ENCODE measurements at regions not wholly inside any gene's neighbourhood (a gene's known extent, or its start where the extent isn't known, plus 50 kb on each side); places are given as distances from the start of the nearest gene placed in this dataset.

DNA sequence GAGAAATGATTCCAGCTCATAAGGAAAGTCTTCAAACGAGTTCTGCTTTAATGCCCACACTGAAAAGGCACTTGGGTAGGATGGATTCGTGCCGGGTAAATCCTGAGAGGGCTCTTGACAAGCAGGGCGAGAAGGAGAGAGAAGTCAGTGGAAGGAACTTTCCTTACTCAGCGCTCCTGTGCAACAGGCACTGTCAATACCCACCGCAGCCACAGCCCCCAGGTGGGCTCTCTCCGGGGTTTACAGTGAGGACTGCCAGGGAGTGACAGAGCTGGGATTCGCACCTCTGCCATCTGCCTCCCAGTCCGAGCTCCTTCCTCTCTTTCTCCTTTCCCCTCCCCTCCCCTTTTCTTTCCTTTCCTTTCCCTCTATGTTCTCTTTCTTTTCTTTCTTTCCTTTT lies 118.7 kb downstream of the BEGAIN start:
- intact Hi-C loops (cut with micrococcal nuclease): no loop called here
- Histone ChIP-seq H3K9ac (ENCODE audit: low read length) (no peak overlapping the region), H3K36me3 (ENCODE audit: control insufficient read depth in 1 of 2, insufficient read depth in 2 of 2, low read length in 2 of 2) (no peaks in the 10 kb centered on the region), H3K9me3 (ENCODE audit: control insufficient read depth in 1 of 2, insufficient read depth in 1 of 2, low read depth in 1 of 2, low read length in 2 of 2) (no peaks in the 10 kb centered on the region), H3K4me3 (replicated peaks in 1 of 2; ENCODE audit: low read depth in 1 of 2, low read length in 2 of 2) (no peak overlapping the region), H4K20me1 (ENCODE audit: insufficient read depth) (no peaks in the 10 kb centered on the region), H2AFZ (ENCODE audit: low read depth, low read length, poor library complexity, severe bottlenecking) (no peak overlapping the region), H3K4me1 (ENCODE audit: control insufficient read depth in 1 of 2, insufficient read depth in 2 of 2, low read length in 2 of 2) (peaks cover 29 to 34% of the 10 kb centered on the region in 2 experiments), H3K4me2 (ENCODE audit: low read length) (no peak overlapping the region), H3K79me2 (ENCODE audit: insufficient read depth, low read length) (no peaks in the 10 kb centered on the region), H3K27me3 (ENCODE audit: insufficient read depth, low read length) (peaks cover 21% of the 10 kb centered on the region; the same call in 1 of the 2 replicates), H3K9me2 (ENCODE audit: insufficient read depth) (no peaks in the 10 kb centered on the region), H3K27ac (ENCODE audit: low read depth, low read length) (no peak overlapping the region)
- ChIA-PET POLR2A (interaction anchor here (0.6 kb wide), 1 partner anchor 349 kb away, joined by 6 read pairs; no protein-coding TSS in a partner anchor), RAD21 (ENCODE audit: low non-redundant PET in 1 of 2, low total read pairs in 2 of 2, uncharacterized antibody in 2 of 2, unreplicated experiment in 2 of 2) (no interaction called here), CTCF (interaction anchor here (1.4 kb wide), 1 partner anchor 9 kb away, joined by 3 read pairs; no protein-coding TSS in a partner anchor)
- no peak for TF ChIP-seq ZNF274 (IDR thresholded peaks at IDR 0.05; ENCODE audit: low read depth, low read length)
- TF ChIP-seq ZFX (IDR thresholded peaks at IDR 0.05): no peak
- TF ChIP-seq, protein P1, sequence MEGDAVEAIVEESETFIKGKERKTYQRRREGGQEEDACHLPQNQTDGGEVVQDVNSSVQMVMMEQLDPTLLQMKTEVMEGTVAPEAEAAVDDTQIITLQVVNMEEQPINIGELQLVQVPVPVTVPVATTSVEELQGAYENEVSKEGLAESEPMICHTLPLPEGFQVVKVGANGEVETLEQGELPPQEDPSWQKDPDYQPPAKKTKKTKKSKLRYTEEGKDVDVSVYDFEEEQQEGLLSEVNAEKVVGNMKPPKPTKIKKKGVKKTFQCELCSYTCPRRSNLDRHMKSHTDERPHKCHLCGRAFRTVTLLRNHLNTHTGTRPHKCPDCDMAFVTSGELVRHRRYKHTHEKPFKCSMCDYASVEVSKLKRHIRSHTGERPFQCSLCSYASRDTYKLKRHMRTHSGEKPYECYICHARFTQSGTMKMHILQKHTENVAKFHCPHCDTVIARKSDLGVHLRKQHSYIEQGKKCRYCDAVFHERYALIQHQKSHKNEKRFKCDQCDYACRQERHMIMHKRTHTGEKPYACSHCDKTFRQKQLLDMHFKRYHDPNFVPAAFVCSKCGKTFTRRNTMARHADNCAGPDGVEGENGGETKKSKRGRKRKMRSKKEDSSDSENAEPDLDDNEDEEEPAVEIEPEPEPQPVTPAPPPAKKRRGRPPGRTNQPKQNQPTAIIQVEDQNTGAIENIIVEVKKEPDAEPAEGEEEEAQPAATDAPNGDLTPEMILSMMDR (IDR thresholded peaks at IDR 0.05 in 2 of 3, conservative IDR thresholded peaks at IDR 0.05 in 1 of 3; ENCODE audit: borderline replicate concordance in 1 of 3, insufficient read depth in 1 of 3, low read depth in 2 of 3, low read length in 2 of 3): no peak
- TF ChIP-seq EZH2 (IDR thresholded peaks at IDR 0.05): no peak
- TF ChIP-seq SP1 (IDR thresholded peaks at IDR 0.05; ENCODE audit: low read depth): no peak
- no peak for TF ChIP-seq CBX3 (IDR thresholded peaks at IDR 0.05; ENCODE audit: low read depth)
- no peak for TF ChIP-seq EZH2phosphoT487 (IDR thresholded peaks at IDR 0.05; ENCODE audit: borderline replicate concordance)
- TF ChIP-seq ELF1 (IDR thresholded peaks at IDR 0.05; ENCODE audit: borderline replicate concordance, low read depth): no peak
- TF ChIP-seq TCF7L2 (IDR thresholded peaks at IDR 0.05; ENCODE audit: borderline replicate concordance, extremely low read depth, insufficient read depth, insufficient read length): no peak
- TF ChIP-seq POLR2A (IDR thresholded peaks at IDR 0.05; ENCODE audit: borderline replicate concordance, extremely low read depth, insufficient read depth, insufficient read length): no peak
- TF ChIP-seq, protein P2, sequence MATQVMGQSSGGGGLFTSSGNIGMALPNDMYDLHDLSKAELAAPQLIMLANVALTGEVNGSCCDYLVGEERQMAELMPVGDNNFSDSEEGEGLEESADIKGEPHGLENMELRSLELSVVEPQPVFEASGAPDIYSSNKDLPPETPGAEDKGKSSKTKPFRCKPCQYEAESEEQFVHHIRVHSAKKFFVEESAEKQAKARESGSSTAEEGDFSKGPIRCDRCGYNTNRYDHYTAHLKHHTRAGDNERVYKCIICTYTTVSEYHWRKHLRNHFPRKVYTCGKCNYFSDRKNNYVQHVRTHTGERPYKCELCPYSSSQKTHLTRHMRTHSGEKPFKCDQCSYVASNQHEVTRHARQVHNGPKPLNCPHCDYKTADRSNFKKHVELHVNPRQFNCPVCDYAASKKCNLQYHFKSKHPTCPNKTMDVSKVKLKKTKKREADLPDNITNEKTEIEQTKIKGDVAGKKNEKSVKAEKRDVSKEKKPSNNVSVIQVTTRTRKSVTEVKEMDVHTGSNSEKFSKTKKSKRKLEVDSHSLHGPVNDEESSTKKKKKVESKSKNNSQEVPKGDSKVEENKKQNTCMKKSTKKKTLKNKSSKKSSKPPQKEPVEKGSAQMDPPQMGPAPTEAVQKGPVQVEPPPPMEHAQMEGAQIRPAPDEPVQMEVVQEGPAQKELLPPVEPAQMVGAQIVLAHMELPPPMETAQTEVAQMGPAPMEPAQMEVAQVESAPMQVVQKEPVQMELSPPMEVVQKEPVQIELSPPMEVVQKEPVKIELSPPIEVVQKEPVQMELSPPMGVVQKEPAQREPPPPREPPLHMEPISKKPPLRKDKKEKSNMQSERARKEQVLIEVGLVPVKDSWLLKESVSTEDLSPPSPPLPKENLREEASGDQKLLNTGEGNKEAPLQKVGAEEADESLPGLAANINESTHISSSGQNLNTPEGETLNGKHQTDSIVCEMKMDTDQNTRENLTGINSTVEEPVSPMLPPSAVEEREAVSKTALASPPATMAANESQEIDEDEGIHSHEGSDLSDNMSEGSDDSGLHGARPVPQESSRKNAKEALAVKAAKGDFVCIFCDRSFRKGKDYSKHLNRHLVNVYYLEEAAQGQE (IDR thresholded peaks at IDR 0.05; ENCODE audit: low read depth): no peak
- no peak for TF ChIP-seq CEBPB (IDR thresholded peaks at IDR 0.05; ENCODE audit: low read depth)
- TF ChIP-seq, protein P3, sequence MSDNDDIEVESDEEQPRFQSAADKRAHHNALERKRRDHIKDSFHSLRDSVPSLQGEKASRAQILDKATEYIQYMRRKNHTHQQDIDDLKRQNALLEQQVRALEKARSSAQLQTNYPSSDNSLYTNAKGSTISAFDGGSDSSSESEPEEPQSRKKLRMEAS (IDR thresholded peaks at IDR 0.05): no peak
- no peak for TF ChIP-seq EGR1 (IDR thresholded peaks at IDR 0.05; ENCODE audit: low read depth)
- no peak for TF ChIP-seq RAD21 (IDR thresholded peaks at IDR 0.05; ENCODE audit: low read depth)
- TF ChIP-seq, protein P4, sequence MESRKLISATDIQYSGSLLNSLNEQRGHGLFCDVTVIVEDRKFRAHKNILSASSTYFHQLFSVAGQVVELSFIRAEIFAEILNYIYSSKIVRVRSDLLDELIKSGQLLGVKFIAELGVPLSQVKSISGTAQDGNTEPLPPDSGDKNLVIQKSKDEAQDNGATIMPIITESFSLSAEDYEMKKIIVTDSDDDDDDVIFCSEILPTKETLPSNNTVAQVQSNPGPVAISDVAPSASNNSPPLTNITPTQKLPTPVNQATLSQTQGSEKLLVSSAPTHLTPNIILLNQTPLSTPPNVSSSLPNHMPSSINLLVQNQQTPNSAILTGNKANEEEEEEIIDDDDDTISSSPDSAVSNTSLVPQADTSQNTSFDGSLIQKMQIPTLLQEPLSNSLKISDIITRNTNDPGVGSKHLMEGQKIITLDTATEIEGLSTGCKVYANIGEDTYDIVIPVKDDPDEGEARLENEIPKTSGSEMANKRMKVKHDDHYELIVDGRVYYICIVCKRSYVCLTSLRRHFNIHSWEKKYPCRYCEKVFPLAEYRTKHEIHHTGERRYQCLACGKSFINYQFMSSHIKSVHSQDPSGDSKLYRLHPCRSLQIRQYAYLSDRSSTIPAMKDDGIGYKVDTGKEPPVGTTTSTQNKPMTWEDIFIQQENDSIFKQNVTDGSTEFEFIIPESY (IDR thresholded peaks at IDR 0.05; ENCODE audit: extremely low read depth, insufficient replicate concordance, low read length): no peak
- no peak for TF ChIP-seq SRF (IDR thresholded peaks at IDR 0.05; ENCODE audit: low read depth)
- TF ChIP-seq, protein P5, sequence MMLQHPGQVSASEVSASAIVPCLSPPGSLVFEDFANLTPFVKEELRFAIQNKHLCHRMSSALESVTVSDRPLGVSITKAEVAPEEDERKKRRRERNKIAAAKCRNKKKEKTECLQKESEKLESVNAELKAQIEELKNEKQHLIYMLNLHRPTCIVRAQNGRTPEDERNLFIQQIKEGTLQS (IDR thresholded peaks at IDR 0.05): no peak
- TF ChIP-seq POLR2AphosphoS5 (IDR thresholded peaks at IDR 0.05; ENCODE audit: low read depth, low read length): no peak
- TF ChIP-seq YY1 (IDR thresholded peaks at IDR 0.05; ENCODE audit: extremely low read depth, insufficient replicate concordance, low read depth, low read length): no peak
- DNase-seq (ENCODE audit: low read depth, low spot score): no peak
- no peak for ATAC-seq
- no TSS peak for BruUV-seq (replicated peaks)

Data from HCT116 (cell line).